CD4-positive, alpha-beta T cell (primary cell): ENCODE measurements at regions not wholly inside any gene's neighbourhood (a gene's known extent, or its start where the extent isn't known, plus 50 kb on each side); places are given as distances from the start of the nearest gene placed in this dataset.

Experiments
- ATAC-seq: fragments of 200-7000 bp; cut with Tn5 transposase; one replicate; pipeline ENCODE4 v1.10.0; 2022; ENCODE audit warnings: mild to moderate bottlenecking; ENCODE audit not compliant: poor library complexity
- CTCF ChIA-PET: fragments of 350-600 bp; sonication (Branson Sonifier 250); formaldehyde crosslinking; loops from one replicate; lab custom pipeline; 2021; ENCODE audit warnings: antibody characterized with exemption, inconsistent platforms; lab: Charles Lee
- POLR2A ChIA-PET: fragments of 350-600 bp; sonication (Branson Sonifier 250); formaldehyde crosslinking; loops from one replicate; lab custom pipeline; 2021; ENCODE audit warnings: antibody characterized with exemption, inconsistent platforms; lab: Charles Lee
- DNase-seq, 14 experiments: peaks; one replicate each; pipeline ENCODE4 v3.0.0-alpha.2; 2013 to 2020; ENCODE audit warnings: mixed read lengths in 2 of 14
- H3K27ac ChIP-seq, 2 donors: one replicate each; pipeline versions ENCODE4 v1.5.1 to v1.7.0; 2013; ENCODE audit warnings: low read length in 2 of 2, low read depth in 1 of 2, mild to moderate bottlenecking in 1 of 2
- H3K27me3 ChIP-seq, 2 experiments: 1 replicate in 1 of 2; 2 replicates in 1 of 2; pipeline versions ENCODE4 v1.6.1 to v1.7.0; 2013; ENCODE audit warnings: low read length in 2 of 2, control low read depth in 1 of 2, mild to moderate bottlenecking in 1 of 2, moderate library complexity in 1 of 2; ENCODE audit not compliant: insufficient read depth in 2 of 2, control insufficient read depth in 1 of 2
- H3K36me3 ChIP-seq: one replicate; pipeline ENCODE4 v1.6.1; 2013; ENCODE audit warnings: low read length, control low read depth; ENCODE audit not compliant: insufficient read depth
- H3K4me1 ChIP-seq: one replicate; pipeline ENCODE4 v1.6.1; 2013; ENCODE audit warnings: low read length, control low read depth; ENCODE audit not compliant: insufficient read depth
- H3K4me3 ChIP-seq: one replicate; pipeline ENCODE4 v1.5.1; 2013; ENCODE audit warnings: mild to moderate bottlenecking, low read length, moderate library complexity
- H3K9me3 ChIP-seq, 2 experiments: 1 replicate in 1 of 2; 2 replicates in 1 of 2; pipeline versions ENCODE4 v1.6.1 to v1.7.0; 2013; ENCODE audit warnings: low read length in 2 of 2, mild to moderate bottlenecking in 2 of 2, control low read depth in 1 of 2, moderate library complexity in 1 of 2; ENCODE audit not compliant: control insufficient read depth in 1 of 2, insufficient read depth in 1 of 2
- H3K27ac Mint-ChIP-seq: one replicate; pipeline ENCODE4 v1.8.0; 2020; ENCODE audit warnings: mixed read lengths
- H3K27me3 Mint-ChIP-seq: one replicate; pipeline ENCODE4 v1.8.0; 2021; ENCODE audit warnings: mixed read lengths
- H3K36me3 Mint-ChIP-seq: one replicate; pipeline ENCODE4 v1.8.0; 2021; ENCODE audit warnings: low read depth, mixed read lengths
- H3K4me1 Mint-ChIP-seq: one replicate; pipeline ENCODE4 v1.8.0; 2021; ENCODE audit warnings: low read depth, mixed read lengths
- H3K4me3 Mint-ChIP-seq: one replicate; pipeline ENCODE4 v1.8.0; 2020; ENCODE audit warnings: mild to moderate bottlenecking, mixed read lengths
- H3K9me3 Mint-ChIP-seq: one replicate; pipeline ENCODE4 v1.8.0; 2020; ENCODE audit warnings: mixed read lengths
- CTCF ChIP-seq: fragments of 200-600 bp; IDR thresholded peaks from one replicate; pipeline ENCODE4 v1.8.0; 2022; ENCODE audit warnings: antibody characterized with exemption, mild to moderate bottlenecking
- intact Hi-C, 2 experiments: fragments of 100-400 bp; cut with DNase I in 1 of 2; cut with micrococcal nuclease in 1 of 2; formaldehyde crosslinking; loops; one replicate each; pipeline versions ENCODE4 v1.15.1 to v1.9.0; 2023 to 2025; cut with DNase I, micrococcal nuclease

- Histone ChIP-seq H3K36me3 (no peaks in the 10 kb centered on the region), H3K4me1 (no peaks in the 10 kb centered on the region), H3K27ac (no peak overlapping the region), H3K9me3 (no peaks in the 10 kb centered on the region), H3K4me3 (no peak overlapping the region), H3K27me3 (no peaks in the 10 kb centered on the region)
- Mint-ChIP-seq H3K27ac (no peak overlapping the region), H3K4me1 (no peaks in the 10 kb centered on the region), H3K4me3 (no peak overlapping the region), H3K36me3 (no peaks in the 10 kb centered on the region), H3K27me3 (no peaks in the 10 kb centered on the region), H3K9me3 (no peaks in the 10 kb centered on the region)
- TF ChIP-seq CTCF, result no peak
- DNase-seq (no peak), ATAC-seq (no peak)
- intact Hi-C loops, result no loop called here
- POLR2A ChIA-PET, result no interaction called here
- CTCF ChIA-PET, result no interaction called here
Observed at GRCh38 chr4:4641254-4641653, 99.4 kb upstream of the STX18 start.

- CTCF ChIA-PET, result no interaction called here
- Histone ChIP-seq H3K36me3 (no peaks in the 10 kb centered on the region), H3K27me3 (no peaks in the 10 kb centered on the region), H3K27ac (no peak overlapping the region), H3K9me3 (no peaks in the 10 kb centered on the region), H3K4me3 (no peak overlapping the region), H3K4me1 (no peaks in the 10 kb centered on the region)
- Mint-ChIP-seq H3K27ac (no peak overlapping the region), H3K4me1 (no peaks in the 10 kb centered on the region), H3K4me3 (no peak overlapping the region), H3K27me3 (no peaks in the 10 kb centered on the region), H3K9me3 (no peaks in the 10 kb centered on the region), H3K36me3 (no peaks in the 10 kb centered on the region)
- ATAC-seq, result no peak
- intact Hi-C loops, result no loop called here
- POLR2A ChIA-PET, result no interaction called here
- DNase-seq, result no peak
- no peak for TF ChIP-seq CTCF
Observed at GRCh38 chr4:4640692-4641091, 98.8 kb upstream of the STX18 start.

- Mint-ChIP-seq H3K9me3 (no peaks in the 10 kb centered on the region), H3K36me3 (peaks cover 3% of the 10 kb centered on the region)
- CTCF ChIA-PET, result no interaction called here
Observed at GRCh38 chr4:4639370-4639769, 97.5 kb upstream of the STX18 start.

More at GRCh38 chr4:4639370-4639769, 97.5 kb upstream of the STX18 start:
- POLR2A ChIA-PET, result no interaction called here
- H3K4me3 ChIP-seq, result no peak overlapping the region
- intact Hi-C loops, result no loop called here
- H3K4me1 Mint-ChIP-seq, result no peaks in the 10 kb centered on the region
- H3K36me3 ChIP-seq, result no peaks in the 10 kb centered on the region
- no peak overlapping the region for H3K27ac Mint-ChIP-seq
- no peaks in the 10 kb centered on the region for H3K4me1 ChIP-seq
- no peaks in the 10 kb centered on the region for H3K27me3 ChIP-seq
- DNase-seq (no peak), ATAC-seq (no peak)
- no peak for TF ChIP-seq CTCF
- H3K27ac ChIP-seq, result no peak overlapping the region
- H3K9me3 ChIP-seq, result no peaks in the 10 kb centered on the region
- H3K27me3 Mint-ChIP-seq, result no peaks in the 10 kb centered on the region
- no peak overlapping the region for H3K4me3 Mint-ChIP-seq
